ENCODE measurements at regions not wholly inside any gene's neighbourhood (a gene's known extent, or its start where the extent isn't known, plus 50 kb on each side); places are given as distances from the start of the nearest gene placed in this dataset.

- no peak for DNase-seq (ENCODE audit: low read depth in 2 of 2)
Observed at GRCh38 chr4:183852910-183853547, 52.1 kb upstream of the STOX2 start.

- no peak for DNase-seq (ENCODE audit: low read depth in 2 of 2)
Observed at GRCh38 chr4:183853548-183853940, 51.6 kb upstream of the STOX2 start.
